ENCODE measurements at regions not wholly inside any gene's neighbourhood (a gene's known extent, or its start where the extent isn't known, plus 50 kb on each side); places are given as distances from the start of the nearest gene placed in this dataset.

GRCh38 chr2:215535741-215536140 is 99.9 kb upstream of the FN1 start:
- TF ChIP-seq, protein P1, sequence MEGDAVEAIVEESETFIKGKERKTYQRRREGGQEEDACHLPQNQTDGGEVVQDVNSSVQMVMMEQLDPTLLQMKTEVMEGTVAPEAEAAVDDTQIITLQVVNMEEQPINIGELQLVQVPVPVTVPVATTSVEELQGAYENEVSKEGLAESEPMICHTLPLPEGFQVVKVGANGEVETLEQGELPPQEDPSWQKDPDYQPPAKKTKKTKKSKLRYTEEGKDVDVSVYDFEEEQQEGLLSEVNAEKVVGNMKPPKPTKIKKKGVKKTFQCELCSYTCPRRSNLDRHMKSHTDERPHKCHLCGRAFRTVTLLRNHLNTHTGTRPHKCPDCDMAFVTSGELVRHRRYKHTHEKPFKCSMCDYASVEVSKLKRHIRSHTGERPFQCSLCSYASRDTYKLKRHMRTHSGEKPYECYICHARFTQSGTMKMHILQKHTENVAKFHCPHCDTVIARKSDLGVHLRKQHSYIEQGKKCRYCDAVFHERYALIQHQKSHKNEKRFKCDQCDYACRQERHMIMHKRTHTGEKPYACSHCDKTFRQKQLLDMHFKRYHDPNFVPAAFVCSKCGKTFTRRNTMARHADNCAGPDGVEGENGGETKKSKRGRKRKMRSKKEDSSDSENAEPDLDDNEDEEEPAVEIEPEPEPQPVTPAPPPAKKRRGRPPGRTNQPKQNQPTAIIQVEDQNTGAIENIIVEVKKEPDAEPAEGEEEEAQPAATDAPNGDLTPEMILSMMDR (IDR thresholded peaks at IDR 0.05) = no peak
- no peak for TF ChIP-seq POLR2A (IDR thresholded peaks at IDR 0.05)
